ENCODE measurements at regions not wholly inside any gene's neighbourhood (a gene's known extent, or its start where the extent isn't known, plus 50 kb on each side); places are given as distances from the start of the nearest gene placed in this dataset.

- no peak for TF ChIP-seq REST (IDR thresholded peaks at IDR 0.05; ENCODE audit: insufficient read depth in 1 of 2, low read depth in 2 of 2, low read length in 2 of 2)
- TF ChIP-seq POLR2AphosphoS5 (IDR thresholded peaks at IDR 0.05; ENCODE audit: low read depth, low read length): no peak
- TF ChIP-seq TAF1 (IDR thresholded peaks at IDR 0.05; ENCODE audit: borderline replicate concordance, insufficient read depth, low read length): no peak
- TF ChIP-seq SIN3A (IDR thresholded peaks at IDR 0.05; ENCODE audit: borderline replicate concordance, insufficient read depth, low read length): no peak
- TF ChIP-seq FOXP2 (optimal IDR thresholded peaks at IDR 0.05; ENCODE audit: borderline replicate concordance, extremely low read depth, extremely low read length, insufficient read depth): no peak
These were observed 274.9 kb upstream of the UBE2E3 start for GRCh38 chr2:180705551-180705950.
